ENCODE measurements at regions not wholly inside any gene's neighbourhood (a gene's known extent, or its start where the extent isn't known, plus 50 kb on each side); places are given as distances from the start of the nearest gene placed in this dataset.

DNA sequence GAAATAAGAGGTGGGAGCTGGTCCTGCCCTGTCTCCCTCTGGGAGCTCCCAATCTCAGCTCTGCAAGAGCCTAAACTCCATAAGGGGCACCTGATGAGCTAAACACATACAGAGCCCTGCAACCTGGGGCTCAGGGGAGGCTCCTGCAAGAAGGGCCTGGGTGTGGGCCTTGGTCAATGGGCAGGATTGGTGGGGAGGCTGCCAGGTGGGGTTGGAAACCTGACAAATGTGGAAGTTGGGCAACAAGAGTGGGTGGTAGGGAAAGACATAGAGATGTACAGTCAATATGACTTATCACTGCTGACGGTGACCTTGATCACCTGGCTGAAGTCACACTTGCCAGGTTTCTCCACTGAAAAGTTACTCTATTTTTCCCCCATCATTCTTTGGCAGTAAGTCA is 209.9 kb downstream of the TTC32 start:
- TF ChIP-seq, protein P1, sequence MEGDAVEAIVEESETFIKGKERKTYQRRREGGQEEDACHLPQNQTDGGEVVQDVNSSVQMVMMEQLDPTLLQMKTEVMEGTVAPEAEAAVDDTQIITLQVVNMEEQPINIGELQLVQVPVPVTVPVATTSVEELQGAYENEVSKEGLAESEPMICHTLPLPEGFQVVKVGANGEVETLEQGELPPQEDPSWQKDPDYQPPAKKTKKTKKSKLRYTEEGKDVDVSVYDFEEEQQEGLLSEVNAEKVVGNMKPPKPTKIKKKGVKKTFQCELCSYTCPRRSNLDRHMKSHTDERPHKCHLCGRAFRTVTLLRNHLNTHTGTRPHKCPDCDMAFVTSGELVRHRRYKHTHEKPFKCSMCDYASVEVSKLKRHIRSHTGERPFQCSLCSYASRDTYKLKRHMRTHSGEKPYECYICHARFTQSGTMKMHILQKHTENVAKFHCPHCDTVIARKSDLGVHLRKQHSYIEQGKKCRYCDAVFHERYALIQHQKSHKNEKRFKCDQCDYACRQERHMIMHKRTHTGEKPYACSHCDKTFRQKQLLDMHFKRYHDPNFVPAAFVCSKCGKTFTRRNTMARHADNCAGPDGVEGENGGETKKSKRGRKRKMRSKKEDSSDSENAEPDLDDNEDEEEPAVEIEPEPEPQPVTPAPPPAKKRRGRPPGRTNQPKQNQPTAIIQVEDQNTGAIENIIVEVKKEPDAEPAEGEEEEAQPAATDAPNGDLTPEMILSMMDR (IDR thresholded peaks at IDR 0.05; ENCODE audit: control extremely low read depth, extremely low read depth, low read depth, missing control alignments): no peak
- CTCF ChIA-PET: no interaction called here
- POLR2A ChIA-PET: no interaction called here
- no peak for DNase-seq (ENCODE audit: extremely low spot score)

DNA sequence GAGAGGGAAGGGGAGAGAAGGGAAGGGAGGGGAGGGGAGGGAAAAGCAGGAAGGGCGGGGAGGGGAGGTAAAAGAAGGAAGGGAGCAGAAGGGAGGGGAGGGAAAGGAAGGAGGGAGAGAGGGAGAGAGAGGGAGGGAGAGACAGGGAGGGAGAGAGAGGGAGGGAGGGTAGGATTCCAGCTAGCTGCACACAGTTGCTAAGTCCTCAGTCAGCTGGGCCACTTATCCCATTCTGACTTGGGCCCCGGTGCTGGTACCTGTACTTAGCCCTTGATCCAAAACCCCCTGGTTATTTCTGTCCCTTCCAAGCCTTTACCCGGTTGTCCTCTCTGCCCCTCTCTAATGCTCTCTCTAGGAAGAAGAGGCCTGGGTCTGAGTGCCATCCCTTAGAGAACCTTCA is 211.4 kb downstream of the TTC32 start:
- ChIA-PET POLR2A (no interaction called here), CTCF (no interaction called here)
- no peak for DNase-seq (ENCODE audit: extremely low spot score)
- TF ChIP-seq, protein P1 (IDR thresholded peaks at IDR 0.05; ENCODE audit: control extremely low read depth, extremely low read depth, low read depth, missing control alignments): no peak

DNA sequence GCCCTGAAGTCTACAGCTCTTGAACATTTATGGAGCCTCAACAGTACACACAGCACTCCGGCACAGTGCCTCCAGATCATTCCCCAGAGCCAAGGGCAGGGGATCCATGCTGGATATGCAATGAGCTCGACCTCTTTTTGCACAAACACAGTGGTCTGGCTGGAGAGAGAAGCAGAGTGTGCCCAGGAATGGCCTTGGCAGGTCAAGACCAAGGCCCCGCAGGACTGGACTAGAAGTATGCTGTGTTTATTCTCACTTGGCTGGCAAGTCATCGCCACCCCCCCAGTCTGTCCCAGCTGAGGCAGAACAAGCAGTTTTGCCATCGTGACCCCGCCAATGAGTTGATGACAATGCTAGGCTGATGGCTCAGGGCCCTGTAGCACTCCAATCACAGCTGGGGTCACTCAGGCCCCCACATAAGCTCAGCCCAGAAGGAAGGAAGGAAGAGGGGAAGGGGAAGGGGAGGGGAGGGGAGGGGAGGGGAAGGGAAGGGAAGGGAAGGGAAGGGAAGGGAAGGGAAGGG is 212.1 kb downstream of the TTC32 start:
- ChIA-PET CTCF (interaction anchor here (0.9 kb wide), 1 partner anchor 13 kb away, joined by 3 read pairs; no protein-coding TSS in a partner anchor), POLR2A (no interaction called here)
- DNase-seq (ENCODE audit: extremely low spot score): no peak

DNA sequence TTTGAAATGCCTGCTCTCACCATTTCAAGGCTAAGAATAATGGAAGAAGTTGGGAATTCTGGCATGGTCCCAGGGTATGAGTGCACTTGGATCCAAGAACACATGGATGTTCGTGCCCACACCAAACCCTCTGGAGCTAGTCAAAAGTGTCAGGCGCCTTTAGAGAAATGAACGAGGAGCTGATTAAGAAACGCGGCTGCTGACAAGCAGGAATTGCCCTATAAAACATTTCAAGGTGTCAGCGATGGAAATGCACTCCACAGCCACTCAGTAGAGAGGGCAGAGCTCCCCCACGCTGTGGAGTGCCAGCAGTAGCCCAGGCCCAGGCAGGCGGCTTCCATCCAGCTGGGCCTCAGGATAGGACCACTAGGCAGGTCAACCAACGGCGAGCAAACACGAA is 213.7 kb downstream of the TTC32 start:
- CTCF ChIA-PET: interaction anchor here (1.0 to 1.2 kb wide), 2 partner anchors 11 to 131 kb away, joined by 3 read pairs; no protein-coding TSS in a partner anchor
- TF ChIP-seq, protein P1 (IDR thresholded peaks at IDR 0.05; ENCODE audit: control extremely low read depth, extremely low read depth, low read depth, missing control alignments): no peak
- no peak for DNase-seq (ENCODE audit: extremely low spot score)
- POLR2A ChIA-PET: no interaction called here

More for the DNA sequence above, 212.1 kb downstream of the TTC32 start:
- TF ChIP-seq, protein P1 (IDR thresholded peaks at IDR 0.05; ENCODE audit: control extremely low read depth, extremely low read depth, low read depth, missing control alignments): no peak

DNA sequence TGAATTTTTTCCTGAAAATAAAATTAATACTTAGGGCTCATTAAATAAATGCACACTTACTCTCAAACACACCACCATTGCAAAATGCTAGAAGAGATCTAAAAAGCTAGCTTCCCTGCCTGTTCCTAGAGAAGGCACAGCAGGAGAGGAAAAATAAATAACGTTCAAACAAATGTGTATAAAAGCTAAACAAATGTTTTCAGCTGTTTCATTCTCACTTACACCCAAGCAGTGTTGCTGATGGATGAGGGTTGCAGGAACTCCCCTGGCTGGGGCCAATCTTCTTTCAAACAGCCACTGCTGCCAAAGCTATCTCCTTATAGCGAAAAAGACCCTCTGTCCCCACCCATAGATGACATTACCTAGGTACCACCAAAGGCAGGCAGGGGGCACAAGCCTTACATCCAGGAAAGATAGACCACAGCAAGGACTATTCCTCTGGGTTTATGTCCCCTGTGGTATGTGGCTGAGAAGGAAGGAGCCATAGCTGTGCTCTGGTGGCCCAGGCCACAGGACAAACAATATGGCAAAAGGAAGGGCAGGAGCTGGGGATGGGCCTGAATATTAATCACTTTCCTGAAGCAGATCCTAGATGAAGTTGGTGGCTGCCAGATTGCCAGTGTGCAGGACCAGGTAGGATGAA is 214.6 kb downstream of the TTC32 start:
- no peak for DNase-seq (ENCODE audit: extremely low spot score)
- TF ChIP-seq, protein P1 (IDR thresholded peaks at IDR 0.05; ENCODE audit: control extremely low read depth, extremely low read depth, low read depth, missing control alignments): no peak
- CTCF ChIA-PET: interaction anchor here (1.2 kb wide), 1 partner anchor 132 kb away, joined by 3 read pairs; no protein-coding TSS in a partner anchor
- POLR2A ChIA-PET: no interaction called here

DNA sequence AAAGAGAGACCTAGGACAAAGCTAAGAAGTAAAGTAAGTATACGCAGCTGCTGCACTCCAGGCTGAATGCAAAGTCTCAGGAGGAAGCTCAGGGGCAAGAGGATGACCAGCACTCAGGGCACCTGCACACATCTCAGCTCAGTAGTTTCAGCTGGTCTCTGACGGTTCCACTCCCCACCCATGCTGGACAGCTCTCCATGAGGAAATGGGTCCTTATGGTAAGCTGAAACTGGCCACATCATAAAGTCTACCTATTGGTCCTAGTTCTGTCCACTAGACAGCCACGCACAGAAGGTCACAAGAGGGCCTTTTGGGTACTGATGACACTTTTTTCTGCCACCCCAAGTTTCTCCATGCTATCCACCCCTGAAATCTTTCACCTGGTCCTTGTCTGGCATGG is 215.3 kb downstream of the TTC32 start:
- no peak for DNase-seq (ENCODE audit: extremely low spot score)
- CTCF ChIA-PET: interaction anchor here (1.8 kb wide), 1 partner anchor 13 kb away, joined by 4 read pairs; no protein-coding TSS in a partner anchor
- TF ChIP-seq, protein P1 (IDR thresholded peaks at IDR 0.05; ENCODE audit: control extremely low read depth, extremely low read depth, low read depth, missing control alignments): no peak
- POLR2A ChIA-PET: no interaction called here

Data from GM10248 (cell line).